Cardiac muscle cell (in vitro differentiated cells and primary cell): ENCODE measurements at regions not wholly inside any gene's neighbourhood (a gene's known extent, or its start where the extent isn't known, plus 50 kb on each side); places are given as distances from the start of the nearest gene placed in this dataset.
A peak's percentile ranks its signal among the peaks of the same experiment; 100 is the strongest.

Experiments
- DNase-seq, 2 donors: peaks; one replicate each; pipeline versions ENCODE4 v3.0.0 to v3.0.0-alpha.2; 2010 to 2017; ENCODE audit warnings: low read depth in 1 of 2, low spot score in 1 of 2
- H3K27ac ChIP-seq: fragments of 200-600 bp; sonication (generic); 2 replicates; pipeline ENCODE4 v1.5.1; 2016
- H3K27me3 ChIP-seq: fragments of 200-600 bp; sonication (generic); 2 replicates; pipeline ENCODE4 v1.6.0; 2016; ENCODE audit warnings: control low read depth
- H3K36me3 ChIP-seq: fragments of 200-600 bp; sonication (generic); 2 replicates; pipeline ENCODE4 v1.5.1; 2016; ENCODE audit warnings: control low read depth
- H3K4me1 ChIP-seq: fragments of 200-600 bp; sonication (generic); 2 replicates; pipeline ENCODE4 v1.8.1; 2017; ENCODE audit warnings: low read depth, mild to moderate bottlenecking, mixed run types
- H3K4me3 ChIP-seq: fragments of 200-600 bp; sonication (generic); 2 replicates; pipeline ENCODE4 v1.5.1; 2016; ENCODE audit warnings: mild to moderate bottlenecking
- H3K9me3 ChIP-seq: fragments of 200-600 bp; sonication (generic); 2 replicates; pipeline ENCODE4 v1.5.1; 2017; ENCODE audit warnings: low read depth, mild to moderate bottlenecking, control low read depth
- CTCF ChIP-seq: IDR thresholded peaks from 2 replicates; pipeline ENCODE4 v1.5.1; 2012; ENCODE audit warnings: low read depth, mild to moderate bottlenecking, low read length

- Histone ChIP-seq H3K9me3 (no peaks in the 10 kb centered on the region), H3K36me3 (no peaks in the 10 kb centered on the region), H3K27me3 (no peaks in the 10 kb centered on the region), H3K27ac (no peak overlapping the region), H3K4me1 (no peaks in the 10 kb centered on the region), H3K4me3 (no peak overlapping the region)
- no peak for TF ChIP-seq CTCF
- no peak for DNase-seq
These were observed 600.5 kb upstream of the SYT4 start for GRCh38 chr18:43877616-43878321.

GRCh38 chr18:43879415-43879814, 602.1 kb upstream of the SYT4 start:
- Histone ChIP-seq H3K4me1 (no peaks in the 10 kb centered on the region), H3K27me3 (no peaks in the 10 kb centered on the region), H3K9me3 (no peaks in the 10 kb centered on the region), H3K36me3 (no peaks in the 10 kb centered on the region), H3K27ac (no peak overlapping the region), H3K4me3 (no peak overlapping the region)
- DNase-seq, result no peak
- TF ChIP-seq CTCF, result no peak

GRCh38 chr18:43882358-43883055, 605.2 kb upstream of the SYT4 start:
- Histone ChIP-seq H3K27me3 (no peaks in the 10 kb centered on the region), H3K9me3 (no peaks in the 10 kb centered on the region), H3K27ac (no peak overlapping the region), H3K4me1 (no peaks in the 10 kb centered on the region), H3K4me3 (no peak overlapping the region), H3K36me3 (no peaks in the 10 kb centered on the region)
- TF ChIP-seq CTCF, result no peak
- peak; percentile 18 to 25 for DNase-seq

GRCh38 chr18:43883886-43884285, 606.6 kb upstream of the SYT4 start:
- Histone ChIP-seq H3K27ac (no peak overlapping the region), H3K36me3 (no peaks in the 10 kb centered on the region), H3K9me3 (no peaks in the 10 kb centered on the region), H3K4me1 (no peaks in the 10 kb centered on the region), H3K27me3 (no peaks in the 10 kb centered on the region), H3K4me3 (no peak overlapping the region)
- no peak for DNase-seq
- TF ChIP-seq CTCF, result no peak

GRCh38 chr18:43886341-43886740, 609.1 kb upstream of the SYT4 start:
- Histone ChIP-seq H3K27me3 (no peaks in the 10 kb centered on the region), H3K4me3 (no peak overlapping the region), H3K4me1 (no peaks in the 10 kb centered on the region), H3K27ac (no peak overlapping the region), H3K9me3 (no peaks in the 10 kb centered on the region), H3K36me3 (no peaks in the 10 kb centered on the region)
- TF ChIP-seq CTCF, result no peak
- peak in 1 of 2 donors; percentile 19 for DNase-seq
